ELF-1 (cell line): ENCODE measurements at regions not wholly inside any gene's neighbourhood (a gene's known extent, or its start where the extent isn't known, plus 50 kb on each side); places are given as distances from the start of the nearest gene placed in this dataset.
"Not testable (repeated sequence)": the region's sequence is repeated elsewhere in the genome, so short reads cannot be mapped to it uniquely, and the experiment has no call there.

Source experiments
- DNase-seq: peaks from one replicate; pipeline ENCODE4 v3.0.0-alpha.2; 2016; ENCODE audit warnings: low read depth, low spot score

DNA sequence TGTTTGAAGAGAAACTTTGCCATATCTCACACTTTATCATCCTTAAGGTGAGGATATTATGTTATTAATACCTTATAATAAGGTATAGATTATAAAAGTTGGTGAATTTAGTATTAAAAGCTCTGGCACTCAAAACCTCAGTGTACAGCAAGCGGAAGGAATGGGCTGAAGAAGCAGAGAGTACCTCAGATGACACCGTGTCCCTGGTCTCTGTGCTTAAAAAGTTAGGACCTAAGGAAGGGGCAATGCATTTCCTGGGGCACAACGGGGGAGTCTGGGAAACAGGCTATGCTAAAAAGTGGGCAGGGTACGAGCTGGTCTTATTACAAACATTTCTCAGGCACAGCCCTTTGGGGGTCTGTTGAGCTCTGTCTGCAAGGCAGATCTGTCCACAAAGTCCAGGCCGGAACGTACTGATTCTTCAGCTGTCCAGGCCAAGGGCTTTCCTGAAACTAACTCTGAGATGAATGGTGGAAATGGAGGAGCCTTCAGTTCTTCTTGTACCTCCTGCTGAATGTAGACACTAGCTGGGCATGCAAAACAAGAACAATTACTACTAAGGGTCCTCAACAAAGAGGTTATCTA, 202.7 kb downstream of the POM121L12 start:
- no peak for DNase-seq

DNA sequence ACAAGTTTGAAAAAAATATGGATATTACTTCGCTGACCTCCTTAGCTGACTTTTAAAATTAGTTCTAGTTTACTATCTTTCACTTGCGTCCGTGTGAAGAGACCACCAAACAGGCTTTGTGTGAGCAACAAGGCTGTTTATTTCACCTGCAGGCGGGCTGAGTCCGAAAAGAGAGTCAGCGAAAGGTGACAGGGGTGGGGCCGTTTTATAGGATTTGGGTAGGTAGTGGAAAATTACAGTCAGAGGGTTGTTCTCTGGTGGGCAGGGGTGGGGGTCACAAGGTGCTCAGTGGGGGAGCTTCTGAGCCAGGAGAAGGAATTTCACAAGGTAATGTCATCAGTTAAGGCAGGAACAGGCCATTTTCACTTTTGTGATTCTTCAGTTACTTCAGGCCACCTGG, 203.7 kb downstream of the POM121L12 start:
- DNase-seq = peak; percentile 30

DNA sequence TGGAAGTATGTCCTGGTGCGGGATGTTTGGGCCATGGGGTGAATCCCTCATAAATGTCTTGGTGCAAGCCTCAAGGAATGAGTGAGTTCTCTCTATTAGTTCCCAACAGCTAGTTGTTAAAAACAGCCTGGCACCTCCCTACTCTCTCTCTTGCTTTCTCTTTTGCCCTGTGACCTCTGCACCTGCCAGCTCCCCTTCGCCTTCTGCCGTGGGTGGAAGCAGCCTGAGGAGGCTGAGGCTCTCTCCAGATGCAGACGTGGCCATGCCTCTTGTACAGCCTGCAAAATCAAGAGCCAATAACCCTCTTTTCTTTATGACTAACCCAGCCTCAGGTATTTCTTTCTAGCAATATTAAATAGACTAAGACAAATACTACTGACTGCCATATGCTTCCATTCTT, 210.3 kb downstream of the POM121L12 start:
- DNase-seq = no peak

DNA sequence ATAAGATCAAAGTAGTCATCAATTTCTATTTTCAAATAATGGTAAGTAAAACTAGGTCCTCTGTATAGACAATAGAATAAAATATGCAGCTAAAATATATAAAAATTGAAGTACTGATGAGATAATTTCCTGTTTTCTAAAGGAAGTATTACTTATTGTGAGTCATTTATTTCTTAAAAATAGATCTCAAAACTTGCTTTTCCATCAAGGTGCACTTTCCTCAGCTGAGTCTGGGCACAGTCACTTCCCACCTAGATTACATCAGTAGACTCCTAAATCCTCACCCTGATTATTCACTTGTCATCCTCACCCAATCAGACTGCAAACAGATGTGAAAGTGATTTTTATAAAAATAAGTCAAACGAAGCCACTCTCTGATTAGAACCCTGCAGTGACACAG, 211.5 kb downstream of the POM121L12 start:
- no peak for DNase-seq

DNA sequence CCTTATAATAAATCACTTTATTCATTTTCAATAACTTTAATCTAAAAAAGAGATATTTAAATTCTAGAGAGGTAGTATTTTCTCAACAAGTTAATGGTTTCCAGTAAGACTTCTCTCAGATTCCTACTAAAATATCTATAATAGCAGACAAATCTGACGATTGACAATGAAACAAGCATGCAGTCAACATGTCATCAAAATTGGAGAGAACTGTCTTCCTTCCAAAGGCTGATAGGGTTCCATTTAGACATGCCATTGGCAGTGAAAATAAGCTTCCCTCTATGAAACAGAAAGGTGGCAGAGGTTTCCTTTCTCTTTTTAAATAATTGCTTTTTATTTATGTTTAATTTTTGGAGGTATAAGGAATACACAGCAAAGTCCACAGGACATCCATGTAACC, 217.1 kb downstream of the POM121L12 start:
- DNase-seq = no peak

DNA sequence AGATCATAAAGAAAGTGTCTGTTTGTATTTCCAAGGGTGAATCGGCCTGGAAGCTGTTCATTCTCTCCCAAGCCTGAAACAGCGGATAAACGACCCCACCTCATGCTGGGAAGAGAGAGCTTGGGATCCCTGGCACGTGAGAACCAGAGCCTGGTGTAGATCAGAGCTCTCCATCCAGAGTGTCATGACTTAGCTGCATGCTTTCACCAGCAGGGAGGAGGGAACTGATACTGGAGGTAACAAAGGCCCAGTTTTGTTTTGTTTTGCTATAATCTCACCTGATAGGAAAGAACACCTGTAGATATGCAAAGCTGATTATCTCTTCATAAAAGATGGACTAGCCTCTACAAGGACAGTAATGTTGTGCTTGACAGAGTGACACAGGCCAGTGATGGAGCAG, 236.6 kb downstream of the POM121L12 start:
- peak; percentile 9 for DNase-seq

DNA sequence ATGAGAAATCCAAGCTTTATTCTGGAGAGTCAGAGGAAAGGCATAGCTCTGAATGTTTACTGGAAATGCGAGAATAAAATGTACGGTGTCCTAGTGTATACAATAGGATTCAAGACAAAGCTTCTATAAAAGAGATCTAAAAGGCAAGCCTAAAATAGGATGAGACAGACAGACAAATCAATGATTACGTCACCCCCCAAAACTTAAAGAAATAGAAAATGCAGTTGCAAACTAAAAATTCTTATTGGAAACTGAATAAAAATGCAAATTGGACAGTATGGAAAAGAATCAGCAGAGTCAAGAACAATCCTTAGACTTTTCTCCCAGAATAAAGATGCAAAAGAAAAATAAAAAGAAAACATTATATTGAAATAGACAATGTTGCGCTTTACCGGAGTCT, 245.9 kb downstream of the POM121L12 start:
- DNase-seq = no peak

DNA sequence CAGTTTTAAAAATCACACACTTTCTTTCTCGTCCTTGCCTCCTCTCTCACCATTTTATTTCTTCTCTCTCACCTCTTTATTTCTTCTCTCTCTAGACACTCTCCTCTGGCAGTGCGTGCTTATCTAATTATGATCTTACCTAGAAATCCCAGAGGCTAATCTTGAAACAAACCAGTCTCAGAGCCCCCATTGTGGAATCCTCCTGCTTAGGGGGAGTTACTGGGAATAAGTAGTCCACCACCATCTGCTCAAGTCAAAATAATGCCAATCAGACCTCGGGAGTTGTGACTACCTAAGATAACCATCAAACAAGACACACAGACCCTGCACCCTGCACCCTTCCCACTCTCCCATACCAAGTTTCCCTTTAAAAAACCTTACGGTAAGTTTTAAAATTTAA, 256.9 kb downstream of the POM121L12 start:
- no peak for DNase-seq

DNA sequence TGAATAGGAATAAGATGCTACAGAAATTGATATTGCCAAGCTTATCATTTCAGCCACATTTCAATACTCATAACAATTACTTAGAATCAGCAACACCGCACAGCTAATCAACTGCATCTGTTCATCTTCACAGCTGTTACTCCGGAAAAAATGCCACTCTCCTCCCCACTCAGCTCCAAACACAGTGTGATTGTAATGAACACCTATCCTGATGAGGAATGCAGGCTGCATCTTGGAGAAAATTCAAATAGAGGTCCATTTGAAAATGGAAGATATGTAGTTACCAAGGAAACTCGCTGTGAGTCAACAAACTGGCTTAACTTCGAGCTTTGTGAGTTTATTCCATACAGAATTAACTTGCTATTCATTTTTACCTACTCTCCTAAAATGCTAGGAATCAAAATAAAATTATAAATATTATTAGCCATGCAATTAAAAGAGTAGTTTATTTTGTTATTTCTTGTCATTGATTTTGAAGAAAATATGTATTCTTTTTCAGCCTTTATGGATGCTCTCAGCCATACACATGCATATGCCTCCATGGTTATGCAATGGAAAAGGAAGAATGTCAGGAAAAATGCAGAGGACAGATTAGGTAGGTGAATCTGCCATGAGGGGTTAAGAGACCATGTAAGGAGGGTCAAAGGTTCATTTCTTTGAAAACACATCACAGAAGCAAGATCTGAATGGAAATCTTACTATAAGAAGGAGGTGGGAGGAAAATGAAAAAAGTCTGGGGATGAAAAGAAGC, 267.2 kb downstream of the POM121L12 start:
- DNase-seq = no peak

DNA sequence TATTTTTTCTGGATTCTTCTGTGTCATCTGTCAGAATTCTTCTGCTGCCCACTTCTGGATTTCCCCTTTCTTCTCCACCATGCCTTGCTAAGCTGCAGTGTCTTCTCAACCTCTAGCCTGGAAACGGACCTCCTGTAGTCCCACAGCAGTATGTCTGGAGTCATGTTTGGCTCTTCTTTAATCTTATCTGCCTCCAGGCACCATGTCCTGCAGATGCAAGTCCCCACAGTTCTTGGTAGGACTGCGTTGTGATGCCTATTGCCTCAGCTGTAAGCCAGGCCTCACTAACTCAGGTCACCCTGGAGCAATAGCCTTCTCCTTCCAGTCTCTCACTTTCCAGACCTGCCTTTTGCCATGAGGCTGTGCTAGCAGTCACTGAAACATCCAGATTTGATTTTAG, 268.3 kb downstream of the POM121L12 start:
- DNase-seq = no peak

DNA sequence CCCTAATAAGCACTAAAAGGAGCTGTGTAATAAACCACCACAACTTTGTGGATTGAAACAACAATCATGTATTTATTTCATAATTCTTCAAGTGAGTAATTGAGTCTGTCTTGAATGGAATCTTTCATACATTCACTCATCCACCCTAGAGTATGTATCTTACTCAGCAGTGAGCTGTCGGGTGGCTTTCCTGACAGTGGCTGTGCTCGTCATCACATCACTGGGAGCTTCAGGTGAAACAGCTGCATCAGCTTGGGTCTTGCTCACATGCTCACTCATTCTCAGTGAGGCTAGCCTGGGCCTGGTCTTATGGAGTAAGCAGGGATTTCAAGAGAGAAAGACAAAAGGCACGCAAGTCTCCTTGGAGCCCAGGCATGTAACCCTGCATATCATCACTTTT, 271.4 kb downstream of the POM121L12 start:
- DNase-seq = no peak

DNA sequence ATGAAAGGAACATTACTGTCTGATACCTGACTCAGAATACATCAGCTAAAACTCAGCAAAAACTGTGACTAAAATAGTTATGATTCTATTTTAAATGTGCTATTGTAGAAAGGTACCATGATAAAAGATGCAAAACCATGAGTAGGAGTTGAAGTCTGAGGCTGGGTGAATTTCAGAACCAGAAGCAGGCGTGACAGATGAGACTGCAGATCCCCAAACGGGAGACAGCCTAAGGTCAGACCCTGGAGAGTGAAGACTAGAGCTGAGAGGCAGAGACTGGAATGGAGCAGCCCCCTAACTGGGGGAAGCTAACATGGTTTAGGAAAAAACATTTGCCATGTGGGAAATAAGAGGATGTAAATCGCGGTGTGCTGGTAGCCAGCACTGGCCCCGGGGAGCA, 275.8 kb downstream of the POM121L12 start:
- DNase-seq = no peak

DNA sequence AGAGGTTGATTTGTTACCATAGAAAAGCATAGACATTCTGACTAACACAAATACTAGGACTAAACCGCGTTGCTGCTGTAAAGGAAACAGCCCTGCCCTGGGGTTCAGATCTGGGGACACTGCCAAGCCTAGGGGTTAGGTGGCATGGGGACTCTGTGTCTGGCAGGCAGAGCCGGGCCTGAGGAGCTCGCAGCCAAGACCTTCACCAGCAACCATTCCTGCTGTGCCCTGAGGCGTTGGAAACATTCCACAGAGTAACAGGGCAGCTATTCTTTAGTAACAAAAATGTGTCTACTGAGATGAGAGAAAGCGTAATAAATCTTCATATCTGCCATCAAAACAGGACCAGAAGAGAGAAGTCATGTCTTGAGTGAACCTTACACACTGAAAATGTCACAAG, 280.5 kb downstream of the POM121L12 start:
- peak; percentile 78 for DNase-seq

DNA sequence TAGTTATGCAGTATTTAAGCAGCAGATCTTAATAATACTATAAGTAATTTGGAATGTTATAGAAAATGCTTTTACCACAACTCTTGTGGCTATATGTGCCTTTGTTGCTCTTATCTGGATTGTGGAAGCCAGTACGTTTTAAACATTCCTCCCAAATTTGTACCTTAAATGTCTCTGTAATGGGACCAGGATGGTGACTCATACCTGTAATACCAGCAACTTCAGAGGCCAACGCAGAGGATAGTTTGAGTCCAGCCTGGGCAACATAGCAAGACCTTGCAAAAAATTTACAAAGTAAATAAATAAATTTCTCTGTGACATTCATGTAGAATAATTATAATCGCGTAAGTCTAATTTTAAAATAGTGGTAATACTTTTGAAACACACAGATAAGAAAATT, 283.1 kb downstream of the POM121L12 start:
- no peak for DNase-seq

DNA sequence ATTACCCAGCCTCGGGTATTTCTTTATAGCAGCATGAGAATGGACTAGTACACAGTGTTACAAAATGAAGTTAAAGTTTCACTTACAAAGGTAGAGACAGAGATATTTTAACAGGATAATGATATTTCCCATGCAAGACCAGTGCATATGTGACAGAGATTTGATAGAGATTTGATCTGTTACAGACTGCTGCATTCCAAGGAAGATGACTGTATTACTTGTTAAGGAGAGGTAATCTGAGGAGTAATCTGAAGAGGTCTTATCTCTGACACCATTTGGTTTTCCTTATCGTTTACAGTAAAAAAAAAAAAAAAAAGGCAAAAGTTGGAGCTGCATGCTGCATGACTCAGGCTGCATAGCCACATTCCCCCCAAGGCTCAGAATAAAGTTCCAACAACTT, 289.6 kb downstream of the POM121L12 start:
- no peak for DNase-seq

DNA sequence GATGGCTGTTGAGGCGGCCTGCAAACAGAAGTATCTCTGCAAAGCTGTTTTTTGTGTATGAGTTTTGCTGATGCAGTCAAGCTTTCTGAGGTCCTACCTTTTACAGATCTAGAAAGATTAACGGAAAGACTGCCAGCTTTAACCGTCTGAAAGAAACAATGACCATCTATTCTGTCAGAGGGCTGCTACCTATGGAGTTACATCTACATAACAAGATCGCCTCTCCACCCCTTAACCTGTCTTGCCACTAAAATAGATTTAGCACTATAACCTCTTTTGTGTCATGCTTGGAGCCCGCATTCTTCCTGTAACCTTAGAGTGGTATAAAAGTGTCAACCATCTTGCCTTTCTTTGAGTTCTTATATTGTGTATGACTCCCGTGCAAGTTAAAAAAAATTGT, 291.2 kb downstream of the POM121L12 start:
- peak; percentile 45 for DNase-seq

DNA sequence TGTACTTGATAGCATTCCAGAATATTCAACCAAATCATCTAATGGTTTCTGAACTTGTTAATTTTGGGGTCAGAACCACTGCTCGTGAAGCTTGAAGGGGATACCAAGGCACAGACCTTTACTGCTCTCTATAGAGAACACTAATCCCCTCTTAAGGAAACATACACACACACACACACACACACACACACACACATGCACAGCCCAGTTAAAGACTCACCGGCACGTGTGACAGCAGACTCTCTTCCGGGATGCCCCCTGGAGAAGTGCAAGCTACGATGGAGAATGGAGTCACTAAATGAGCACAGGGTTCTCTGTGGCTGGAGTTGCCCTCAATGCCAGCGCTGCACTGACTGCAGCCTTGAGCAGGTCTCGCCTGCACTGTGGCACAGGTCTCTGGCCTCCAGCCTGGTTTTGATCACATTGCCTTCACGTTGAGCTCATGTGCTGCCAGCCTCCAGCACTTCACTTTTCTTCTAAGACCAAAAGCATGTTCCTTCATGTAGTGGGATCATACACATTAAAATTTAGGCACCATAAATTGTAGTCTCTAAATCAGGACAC, 300.8 kb downstream of the POM121L12 start:
- no peak for DNase-seq

DNA sequence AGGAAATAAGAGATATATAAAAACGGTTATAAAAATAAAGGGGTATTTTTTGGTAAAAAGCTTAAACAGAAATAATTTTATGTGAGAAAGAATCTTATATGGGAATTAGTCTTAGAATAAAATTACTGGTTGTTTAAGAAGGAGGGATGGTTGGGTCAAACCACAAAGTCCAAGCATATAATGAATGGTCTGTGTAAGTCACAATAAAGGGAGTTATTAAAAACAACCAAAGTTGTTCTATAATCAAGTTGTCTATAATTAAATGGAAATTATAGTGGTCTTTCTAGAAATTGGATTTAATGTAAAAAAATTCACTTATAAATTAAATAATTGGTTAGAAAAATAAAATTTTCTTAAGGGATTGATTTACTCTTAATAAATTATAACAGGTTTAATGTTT, 304.8 kb downstream of the POM121L12 start:
- DNase-seq = no peak

DNA sequence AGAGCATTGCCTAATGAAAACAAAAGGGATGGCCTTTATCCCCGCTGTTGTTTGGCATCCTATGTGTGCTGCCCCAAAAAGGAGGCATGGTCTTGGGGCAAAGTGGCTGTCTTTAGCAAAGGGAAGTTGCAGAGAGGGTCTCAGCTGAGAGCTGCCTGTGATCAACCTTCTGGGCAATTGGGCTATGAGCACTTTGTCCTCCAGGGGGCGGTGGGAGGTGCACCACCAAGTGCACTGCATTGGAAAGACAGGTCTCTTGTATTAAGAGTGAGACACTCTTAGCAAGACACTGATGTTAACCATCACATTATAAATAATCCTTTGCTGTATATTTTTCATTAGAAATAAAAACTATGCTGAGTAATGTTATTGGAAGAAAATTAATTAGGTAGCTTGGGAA, 314.8 kb downstream of the POM121L12 start:
- peak; percentile 62 for DNase-seq

DNA sequence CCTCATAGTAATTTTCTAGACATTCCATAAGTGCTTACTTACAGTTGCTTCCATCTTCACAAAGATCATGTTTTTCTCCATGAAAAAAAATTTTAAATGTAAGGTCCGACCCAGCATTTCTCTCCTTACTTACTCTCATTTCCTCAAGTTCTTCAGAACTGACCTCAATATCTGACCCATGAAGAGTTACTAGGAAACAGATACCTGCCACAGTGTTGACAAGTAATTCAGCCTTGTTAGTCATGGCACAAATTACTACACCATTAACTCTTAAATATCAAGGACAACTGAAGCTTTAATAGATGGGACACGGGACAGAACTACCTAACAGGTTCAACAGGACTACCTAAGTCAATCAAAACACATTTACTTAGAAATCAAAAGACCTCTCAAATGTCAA, 316.2 kb downstream of the POM121L12 start:
- DNase-seq = no peak

DNA sequence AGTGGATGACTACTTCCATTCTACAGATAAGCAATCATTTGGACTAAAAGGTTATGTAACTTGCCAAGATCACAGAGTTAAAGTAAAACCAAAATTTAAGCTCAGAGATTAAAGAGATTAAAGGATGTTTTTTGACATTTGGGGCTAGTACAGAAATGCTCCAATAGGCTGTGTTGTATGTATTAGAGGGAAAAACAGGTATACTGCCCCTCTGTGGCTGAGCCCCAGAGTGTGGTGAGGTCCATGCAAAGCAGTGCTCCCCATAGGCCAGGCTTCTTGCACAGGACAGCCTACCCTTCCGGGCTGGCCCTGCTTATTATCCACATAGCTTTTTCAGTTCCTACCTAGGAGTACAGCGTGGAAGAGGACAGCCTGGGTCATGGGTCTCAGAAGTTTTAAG, 322.8 kb downstream of the POM121L12 start:
- no peak for DNase-seq

DNA sequence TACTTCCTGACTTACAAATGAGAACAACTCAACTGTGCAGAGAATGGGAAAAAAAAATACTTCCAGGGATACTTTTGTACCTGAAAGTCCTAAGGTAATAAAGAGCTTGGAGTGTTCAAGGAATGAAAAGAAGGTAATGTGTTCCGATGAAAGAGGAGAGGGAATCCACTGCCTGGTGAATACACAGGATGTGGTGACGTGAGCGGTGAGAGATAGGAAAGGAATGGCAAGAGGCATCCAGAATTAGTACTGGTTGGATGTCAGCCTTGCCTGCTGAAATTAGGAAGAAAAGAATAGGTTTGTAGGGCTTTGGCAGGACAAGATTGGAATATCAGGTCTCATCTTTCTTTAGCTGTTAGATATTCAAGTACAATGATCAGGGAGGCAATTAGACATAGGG, 347.7 kb downstream of the POM121L12 start:
- no peak for DNase-seq

DNA sequence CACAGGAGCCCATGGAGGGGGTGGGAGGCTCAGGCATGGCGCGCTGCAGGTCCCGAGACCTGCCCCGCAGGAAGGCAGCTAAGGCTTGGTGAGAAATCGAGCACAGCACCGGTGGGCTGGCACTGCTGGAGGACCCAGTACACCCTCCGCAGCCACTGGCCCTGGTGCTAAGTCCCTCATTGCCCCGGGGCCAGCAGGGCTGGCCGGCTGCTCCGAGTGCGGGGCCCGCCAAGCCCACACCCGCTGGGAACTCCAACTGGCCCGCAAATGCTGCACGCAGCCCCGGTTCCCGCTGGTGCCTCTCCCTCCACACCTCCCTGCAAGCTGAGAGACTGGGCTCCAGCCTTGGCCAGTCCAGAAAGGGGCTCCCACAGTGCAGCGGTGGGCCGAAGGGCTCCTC, 349.8 kb downstream of the POM121L12 start:
- DNase-seq = not testable (repeated sequence)
